Kidney (tissue), 13 donors: ENCODE measurements at regions not wholly inside any gene's neighbourhood (a gene's known extent, or its start where the extent isn't known, plus 50 kb on each side); places are given as distances from the start of the nearest gene placed in this dataset.
"Not testable (repeated sequence)": the region's sequence is repeated elsewhere in the genome, so short reads cannot be mapped to it uniquely, and the experiment has no call there.

Experiments used
- DNase-seq, 5 donors: peaks; one replicate each; pipeline ENCODE4 v3.0.0-alpha.2; 2013 to 2020
- FAIRE-seq: peaks from 2 replicates; lab custom pipeline; 2012; peaks lifted over from hg19 to GRCh38; lab: Jason Lieb, UNC
- H3K27ac ChIP-seq, 2 donors: one replicate each; pipeline ENCODE4 v1.7.0; 2013; ENCODE audit warnings: low read depth in 2 of 2, low read length in 2 of 2, inconsistent platforms in 1 of 2
- H3K27me3 ChIP-seq: one replicate; pipeline ENCODE4 v1.7.1; 2013; ENCODE audit warnings: low read length, inconsistent platforms; ENCODE audit not compliant: control insufficient read depth, insufficient read depth
- H3K36me3 ChIP-seq, 3 donors: one replicate each; pipeline versions ENCODE4 v1.7.0 to v1.7.1; 2013; ENCODE audit warnings: low read length in 3 of 3, control low read depth in 1 of 3, inconsistent platforms in 1 of 3; ENCODE audit not compliant: insufficient read depth in 3 of 3, control insufficient read depth in 2 of 3
- H3K4me1 ChIP-seq, 3 donors: one replicate each; pipeline versions ENCODE4 v1.7.0 to v1.7.1; 2013; ENCODE audit warnings: low read length in 3 of 3, inconsistent platforms in 1 of 3, low read depth in 1 of 3; ENCODE audit not compliant: control insufficient read depth in 2 of 3, insufficient read depth in 2 of 3
- H3K4me3 ChIP-seq, 3 donors: one replicate each; pipeline versions ENCODE4 v1.7.0 to v1.8.1; 2013; ENCODE audit warnings: low read length in 3 of 3, control low read depth in 1 of 3, inconsistent platforms in 1 of 3
- H3K9ac ChIP-seq, 3 donors: one replicate each; pipeline versions ENCODE4 v1.7.0 to v1.7.1; 2013; ENCODE audit warnings: low read length in 3 of 3, control low read depth in 1 of 3, inconsistent platforms in 1 of 3
- H3K9me3 ChIP-seq, 3 donors: one replicate each; pipeline versions ENCODE4 v1.7.0 to v1.7.1; 2013; ENCODE audit warnings: low read length in 3 of 3, control low read depth in 1 of 3, inconsistent platforms in 1 of 3; ENCODE audit not compliant: control insufficient read depth in 2 of 3, insufficient read depth in 1 of 3
- intact Hi-C: fragments of 100-400 bp; cut with DNase I; formaldehyde crosslinking; loops from one replicate; pipeline ENCODE4 v1.11.1; 2022
- TF ChIP-seq, protein P1 (sequence below): IDR thresholded peaks from 3 replicates; pipeline ENCODE4 v1.5.1; 2012; ENCODE audit warnings: mild to moderate bottlenecking, moderate library complexity, borderline replicate concordance; ENCODE audit not compliant: insufficient read depth; ENCODE audit errors: extremely low read depth
- donor health status: control.
- donor health status: control.
- donor health status: control.
- donor health status: control.
- donor health status: control.
- donor health status: DM: yes; HTN: yes; CAD: no.
- donor health status: Normal renal cell carcinoma (clear cell type).

DNA sequence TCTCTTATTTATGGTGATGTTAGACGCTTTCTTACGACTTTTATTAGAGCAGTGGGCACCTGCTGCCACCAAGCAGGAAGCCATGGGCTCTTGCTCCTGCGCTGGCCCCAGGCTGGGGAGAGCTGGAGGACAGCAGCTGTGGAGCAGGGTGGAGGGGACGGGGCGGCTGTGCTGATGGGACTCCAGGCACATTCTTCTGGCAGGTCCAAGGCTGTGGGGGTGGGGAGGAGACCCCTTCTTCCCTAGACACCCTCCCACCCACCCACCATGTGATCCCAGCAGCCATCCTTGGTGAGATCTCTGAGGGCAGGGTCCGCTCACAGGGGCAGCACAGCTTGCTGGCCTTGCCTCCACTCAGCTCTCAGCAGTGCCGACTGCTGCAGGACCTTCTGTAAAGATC, 192.6 kb upstream of the IRX4 start:
- TF ChIP-seq, protein P1, sequence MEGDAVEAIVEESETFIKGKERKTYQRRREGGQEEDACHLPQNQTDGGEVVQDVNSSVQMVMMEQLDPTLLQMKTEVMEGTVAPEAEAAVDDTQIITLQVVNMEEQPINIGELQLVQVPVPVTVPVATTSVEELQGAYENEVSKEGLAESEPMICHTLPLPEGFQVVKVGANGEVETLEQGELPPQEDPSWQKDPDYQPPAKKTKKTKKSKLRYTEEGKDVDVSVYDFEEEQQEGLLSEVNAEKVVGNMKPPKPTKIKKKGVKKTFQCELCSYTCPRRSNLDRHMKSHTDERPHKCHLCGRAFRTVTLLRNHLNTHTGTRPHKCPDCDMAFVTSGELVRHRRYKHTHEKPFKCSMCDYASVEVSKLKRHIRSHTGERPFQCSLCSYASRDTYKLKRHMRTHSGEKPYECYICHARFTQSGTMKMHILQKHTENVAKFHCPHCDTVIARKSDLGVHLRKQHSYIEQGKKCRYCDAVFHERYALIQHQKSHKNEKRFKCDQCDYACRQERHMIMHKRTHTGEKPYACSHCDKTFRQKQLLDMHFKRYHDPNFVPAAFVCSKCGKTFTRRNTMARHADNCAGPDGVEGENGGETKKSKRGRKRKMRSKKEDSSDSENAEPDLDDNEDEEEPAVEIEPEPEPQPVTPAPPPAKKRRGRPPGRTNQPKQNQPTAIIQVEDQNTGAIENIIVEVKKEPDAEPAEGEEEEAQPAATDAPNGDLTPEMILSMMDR: no peak
- no peaks in the 10 kb centered on the region for H3K27me3 ChIP-seq
- H3K9me3 ChIP-seq: no peaks in the 10 kb centered on the region
- H3K36me3 ChIP-seq: no peaks in the 10 kb centered on the region
- no peaks in the 10 kb centered on the region for H3K4me1 ChIP-seq
- H3K9ac ChIP-seq: no peak overlapping the region
- no peak overlapping the region for H3K27ac ChIP-seq
- DNase-seq: no peak
- no peak for FAIRE-seq
- intact Hi-C loops: no loop called here
- no peak overlapping the region for H3K4me3 ChIP-seq

DNA sequence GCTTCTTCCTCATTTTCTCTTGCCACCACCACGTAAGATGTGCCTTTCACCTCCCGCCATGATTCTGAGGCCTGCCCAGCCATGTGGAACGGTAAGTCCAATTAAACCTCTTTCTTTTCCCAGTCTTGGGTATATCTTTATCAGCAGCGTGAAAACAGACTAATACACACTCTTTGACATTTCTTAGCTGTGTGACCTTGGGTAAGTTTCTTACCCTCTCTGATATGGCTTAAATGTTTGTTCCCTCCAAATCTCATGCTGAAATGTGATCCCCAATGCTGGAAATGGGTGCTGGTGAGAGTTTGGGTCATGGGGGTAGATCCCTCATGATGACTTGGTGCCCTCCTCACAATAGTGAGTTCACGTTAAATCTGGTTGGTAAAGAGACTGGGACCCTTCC, 188.8 kb upstream of the IRX4 start:
- Histone ChIP-seq H3K27ac (no peak overlapping the region), H3K9ac (no peak overlapping the region), H3K4me1 (no peaks in the 10 kb centered on the region), H3K4me3 (no peak overlapping the region), H3K27me3 (peaks cover 2% of the 10 kb centered on the region), H3K36me3 (no peaks in the 10 kb centered on the region), H3K9me3 (no peaks in the 10 kb centered on the region)
- TF ChIP-seq, protein P1: no peak
- no peak for DNase-seq
- intact Hi-C loops: no loop called here
- FAIRE-seq: no peak

DNA sequence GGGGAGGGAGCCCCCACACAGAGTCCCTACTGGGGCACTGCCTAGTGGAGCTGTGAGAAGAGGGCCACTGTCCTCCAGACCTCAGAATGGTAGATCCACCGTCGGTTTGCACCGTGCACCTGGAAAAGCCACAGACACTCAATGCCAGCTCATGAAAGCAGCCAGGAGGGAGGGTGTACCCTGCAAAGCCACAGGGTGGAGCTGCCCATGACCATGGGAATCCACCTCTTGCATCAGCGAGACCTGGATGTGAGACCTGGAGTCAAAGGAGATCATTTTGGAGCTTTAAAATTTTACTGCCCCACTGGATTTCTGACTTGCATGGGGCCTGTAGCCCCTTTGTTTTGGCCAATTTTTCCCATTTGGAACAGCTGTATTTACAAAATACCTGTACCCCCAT, 188.1 kb upstream of the IRX4 start:
- FAIRE-seq: not testable (repeated sequence)

DNA sequence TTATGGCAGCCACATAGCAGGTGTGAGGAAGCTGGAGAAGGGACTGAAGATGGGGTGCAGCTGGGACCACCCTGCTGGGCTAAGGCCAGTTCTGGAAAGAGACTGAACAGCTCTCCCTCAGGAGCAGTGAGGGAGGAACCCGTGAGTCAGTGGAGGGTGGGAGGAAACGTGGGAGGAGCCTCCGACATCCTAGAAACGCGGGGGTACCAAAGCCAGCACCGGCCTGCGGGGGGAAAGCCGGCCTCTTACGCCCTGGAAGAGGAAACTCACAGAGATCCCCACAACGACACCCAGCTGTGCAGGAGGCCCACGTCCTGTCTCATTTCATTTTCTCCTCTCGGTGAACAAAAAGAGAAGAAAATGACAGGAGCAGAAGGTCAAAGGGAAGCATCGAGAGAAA, 185.8 kb upstream of the IRX4 start:
- Histone ChIP-seq H3K4me1 (no peaks in the 10 kb centered on the region), H3K9me3 (peaks cover 0 to 2% (median 0%) of the 10 kb centered on the region in 3 donors), H3K4me3 (no peak overlapping the region), H3K27me3 (peaks cover 2% of the 10 kb centered on the region), H3K27ac (no peak overlapping the region), H3K36me3 (no peaks in the 10 kb centered on the region), H3K9ac (no peak overlapping the region)
- intact Hi-C loops: no loop called here
- TF ChIP-seq, protein P1: no peak
- FAIRE-seq (no peak), DNase-seq (no peak)

More for the DNA sequence above, 188.1 kb upstream of the IRX4 start:
- H3K36me3 ChIP-seq, H3K4me1 ChIP-seq, intact Hi-C loops, H3K9me3 ChIP-seq, H3K9ac ChIP-seq, H3K27me3 ChIP-seq, H3K4me3 ChIP-seq, H3K27ac ChIP-seq: not testable (repeated sequence)
- peak in 2 of 5 donors; percentile 10 to 29 for DNase-seq
